GM21576 (cell line): ENCODE measurements at regions not wholly inside any gene's neighbourhood (a gene's known extent, or its start where the extent isn't known, plus 50 kb on each side); places are given as distances from the start of the nearest gene placed in this dataset.

Experiments used
- ATAC-seq: cut with Tn5 transposase; IDR thresholded peaks from one replicate; pipeline ENCODE4 v1.9.1; 2021; ENCODE audit warnings: mild to moderate bottlenecking, moderate library complexity; ENCODE audit not compliant: unreplicated experiment

DNA sequence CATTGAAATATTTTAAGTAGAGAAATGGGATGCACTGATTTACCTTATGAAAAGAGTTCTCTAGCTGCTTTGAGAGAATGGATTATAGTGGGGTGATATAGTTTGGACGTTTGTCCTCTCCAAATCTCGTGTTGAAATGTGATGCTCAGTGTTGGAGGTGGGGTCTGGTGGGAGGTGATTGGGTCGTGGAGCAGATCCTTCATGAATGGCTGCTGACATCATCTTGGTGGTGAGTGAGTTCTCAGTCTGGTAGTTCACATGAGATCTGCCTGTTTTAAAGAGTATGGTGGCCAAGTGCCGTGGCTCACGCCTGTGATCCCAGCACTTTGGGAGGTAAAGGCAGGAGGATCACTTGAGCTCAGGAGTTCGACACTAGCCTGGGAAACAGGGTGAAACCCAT is 58.7 kb upstream of the SH3RF3 start:
- ATAC-seq: no peak

DNA sequence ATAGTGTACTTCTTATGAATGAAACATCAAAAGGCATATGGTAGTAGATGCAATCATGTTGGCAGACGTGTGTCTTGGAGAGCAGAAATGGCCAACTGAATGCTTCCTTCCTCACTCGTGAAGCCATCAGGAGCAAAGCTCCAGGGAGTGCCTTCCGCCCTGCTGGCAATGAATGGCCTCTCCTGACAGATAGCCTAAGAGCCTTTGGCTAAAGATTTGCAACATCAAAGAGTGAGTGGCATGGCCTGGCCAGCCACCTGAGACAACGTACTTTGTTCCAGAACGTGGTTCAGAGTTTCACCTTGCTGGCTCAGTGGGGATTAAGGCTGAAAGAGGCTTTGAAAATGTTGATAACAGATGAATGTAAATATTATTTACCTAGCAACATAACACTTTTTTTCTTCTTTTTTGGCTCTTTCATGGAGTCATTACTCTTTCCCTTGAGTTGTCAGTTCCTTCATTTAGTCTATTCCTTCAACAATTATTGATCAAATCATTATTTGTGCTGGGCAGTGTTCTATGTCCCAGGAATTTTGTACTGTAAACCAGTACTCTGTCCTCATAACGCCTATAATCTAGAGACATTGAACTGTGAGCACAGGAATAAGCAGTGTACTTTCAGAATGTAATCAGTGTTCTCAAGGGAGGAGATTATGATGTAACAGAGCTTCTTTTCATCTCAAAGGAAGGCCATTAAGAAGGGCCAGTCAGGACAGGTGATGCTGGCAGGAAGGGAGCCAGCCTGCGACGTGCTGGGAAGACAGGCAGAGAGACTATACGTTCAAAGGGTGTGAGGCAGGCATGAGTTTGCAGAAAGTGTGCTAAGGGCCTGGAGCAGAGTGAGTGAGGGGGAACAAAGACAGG is 59.4 kb upstream of the SH3RF3 start:
- ATAC-seq: no peak

DNA sequence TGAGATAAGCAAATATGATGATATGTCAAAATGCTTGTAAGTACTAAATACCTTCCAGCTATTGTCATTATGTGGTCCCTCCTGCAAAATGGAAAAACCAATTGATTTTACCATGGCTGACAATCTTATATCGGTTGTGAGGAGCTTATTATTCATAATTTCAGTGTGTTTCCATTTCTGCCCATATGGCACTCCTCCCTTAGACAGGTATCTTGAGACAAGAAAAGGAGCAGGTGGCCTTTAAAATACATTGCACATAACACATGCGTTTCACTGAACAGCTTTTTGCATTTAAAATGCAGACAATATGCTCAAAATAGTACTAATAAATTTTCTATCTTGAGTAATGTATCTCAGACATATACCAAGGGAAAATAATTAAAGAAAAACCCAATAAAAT is 60.2 kb upstream of the SH3RF3 start:
- no peak for ATAC-seq

DNA sequence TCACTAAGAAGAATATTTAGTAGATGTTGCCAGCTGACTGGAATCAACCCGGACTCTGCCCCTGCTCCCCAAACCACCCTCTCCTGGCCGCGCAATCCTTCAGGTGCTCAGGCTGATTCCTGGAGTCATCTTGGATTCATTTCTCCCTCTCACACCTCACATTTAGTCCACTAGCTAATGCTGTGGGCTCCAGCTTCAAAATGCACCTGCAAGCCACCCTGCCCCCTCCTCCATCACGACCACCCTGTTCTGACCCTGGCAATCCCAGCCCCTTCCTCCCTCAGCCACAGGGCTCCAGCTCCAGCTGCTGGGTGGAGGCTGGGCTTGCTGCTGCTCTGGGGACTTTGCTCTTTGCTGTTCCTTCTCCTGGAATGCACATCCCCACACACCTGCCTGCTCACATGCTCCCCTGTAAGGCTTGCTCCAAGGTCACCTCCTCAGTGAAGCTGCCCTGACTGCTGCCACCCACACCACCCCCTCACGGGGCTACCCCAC is 61.3 kb upstream of the SH3RF3 start:
- ATAC-seq: no peak

DNA sequence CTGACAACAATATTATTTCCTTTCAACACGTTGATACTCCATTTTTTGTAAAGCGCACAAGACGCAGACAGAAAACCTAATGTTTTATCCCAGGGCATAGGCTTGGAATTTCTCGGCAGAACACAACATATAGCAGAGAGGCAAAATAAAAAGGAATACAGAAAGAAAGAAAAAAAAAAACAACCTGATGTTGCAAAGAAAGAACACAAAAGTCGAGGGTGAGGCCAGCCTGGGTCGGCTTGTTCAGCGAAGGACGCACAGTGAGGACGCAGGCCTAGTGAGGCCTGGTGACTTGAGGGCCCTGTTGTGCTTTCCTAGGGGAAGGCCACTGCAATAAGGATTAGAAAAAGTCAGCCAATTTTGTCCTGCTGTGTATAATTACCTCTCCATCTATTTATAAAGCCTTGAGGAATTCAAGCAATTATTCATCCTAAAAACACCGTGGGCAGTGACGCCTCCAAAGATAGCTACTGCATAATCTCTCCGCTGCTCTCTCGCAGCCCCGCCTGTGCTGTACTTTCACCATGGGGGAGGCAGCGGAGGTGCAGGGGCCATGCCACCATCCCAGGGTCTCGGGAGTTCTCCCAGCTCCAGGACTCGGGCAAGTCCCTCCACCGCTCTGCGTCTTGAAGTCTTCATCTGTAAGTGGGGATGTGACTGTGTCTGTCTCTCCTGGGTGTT is 61.9 kb upstream of the SH3RF3 start:
- ATAC-seq: no peak

DNA sequence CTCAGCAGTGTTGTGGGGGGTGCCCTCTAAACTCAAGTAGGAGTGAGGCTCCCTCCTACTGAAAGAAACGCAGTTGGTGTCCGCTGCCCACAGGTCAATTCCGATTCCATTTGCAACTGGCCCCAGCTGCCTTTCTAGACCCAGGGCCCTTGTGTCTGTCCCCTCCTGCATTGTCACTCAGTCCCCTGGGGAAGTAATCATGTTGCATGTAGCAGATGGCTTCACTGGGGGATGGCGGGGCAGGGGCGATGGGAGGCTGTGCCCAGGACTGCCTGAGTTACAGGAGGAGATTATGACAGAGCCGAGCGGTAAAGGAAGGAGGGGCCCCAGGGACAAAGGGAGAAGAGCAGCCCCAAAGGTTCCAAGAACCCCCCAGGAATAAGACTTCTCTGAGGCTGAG is 62.5 kb upstream of the SH3RF3 start:
- no peak for ATAC-seq

DNA sequence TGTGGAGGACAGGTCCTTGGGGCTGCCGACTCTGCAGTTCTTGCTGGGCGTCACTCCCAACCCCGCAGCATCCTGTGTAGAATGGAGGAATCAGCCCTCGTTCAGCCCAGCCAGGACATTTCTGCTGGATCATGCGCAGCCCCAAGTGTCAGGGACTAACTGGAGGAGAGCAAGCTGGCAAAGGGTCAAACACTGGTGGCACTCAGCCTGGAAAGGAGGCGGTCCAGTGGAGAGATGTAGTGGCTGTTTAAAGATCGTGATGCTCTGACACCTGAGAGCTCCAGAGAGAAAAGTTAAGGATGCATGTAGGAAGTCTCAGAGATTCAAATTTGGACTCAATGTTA is 63.6 kb upstream of the SH3RF3 start:
- no peak for ATAC-seq

DNA sequence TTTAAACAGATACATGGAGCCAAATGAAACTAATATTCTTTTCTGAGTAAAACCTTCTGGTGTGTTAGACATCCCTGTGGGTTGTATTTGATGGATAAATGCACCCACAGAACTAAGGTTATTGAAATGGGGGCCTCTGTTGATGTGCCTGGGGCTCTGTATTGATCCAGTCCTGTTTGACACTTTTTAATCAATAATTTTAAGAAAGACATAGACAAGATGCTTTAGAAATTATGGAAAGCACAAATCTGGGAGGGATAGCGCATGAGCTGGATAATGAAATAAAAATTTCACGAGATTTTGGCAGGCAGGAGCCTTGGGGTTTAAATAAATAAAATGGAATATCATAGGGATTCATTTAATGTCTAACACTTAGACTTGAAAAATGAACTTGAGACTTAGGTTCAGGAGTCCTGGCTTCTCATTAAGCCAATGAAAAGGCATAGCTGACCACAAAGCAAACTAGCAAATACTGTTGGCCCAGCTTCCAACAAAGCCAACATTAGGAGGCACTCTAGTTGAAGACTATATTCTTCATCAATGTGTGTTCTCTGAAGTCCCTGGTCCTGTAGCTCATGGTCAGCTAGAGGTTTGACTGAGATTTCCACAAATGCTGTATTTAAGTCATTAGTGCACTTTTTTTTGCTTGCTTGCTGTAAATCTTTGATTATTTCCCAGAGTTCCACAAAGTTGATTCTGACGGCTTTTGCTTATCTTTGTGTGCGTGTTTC is 64.2 kb upstream of the SH3RF3 start:
- no peak for ATAC-seq

DNA sequence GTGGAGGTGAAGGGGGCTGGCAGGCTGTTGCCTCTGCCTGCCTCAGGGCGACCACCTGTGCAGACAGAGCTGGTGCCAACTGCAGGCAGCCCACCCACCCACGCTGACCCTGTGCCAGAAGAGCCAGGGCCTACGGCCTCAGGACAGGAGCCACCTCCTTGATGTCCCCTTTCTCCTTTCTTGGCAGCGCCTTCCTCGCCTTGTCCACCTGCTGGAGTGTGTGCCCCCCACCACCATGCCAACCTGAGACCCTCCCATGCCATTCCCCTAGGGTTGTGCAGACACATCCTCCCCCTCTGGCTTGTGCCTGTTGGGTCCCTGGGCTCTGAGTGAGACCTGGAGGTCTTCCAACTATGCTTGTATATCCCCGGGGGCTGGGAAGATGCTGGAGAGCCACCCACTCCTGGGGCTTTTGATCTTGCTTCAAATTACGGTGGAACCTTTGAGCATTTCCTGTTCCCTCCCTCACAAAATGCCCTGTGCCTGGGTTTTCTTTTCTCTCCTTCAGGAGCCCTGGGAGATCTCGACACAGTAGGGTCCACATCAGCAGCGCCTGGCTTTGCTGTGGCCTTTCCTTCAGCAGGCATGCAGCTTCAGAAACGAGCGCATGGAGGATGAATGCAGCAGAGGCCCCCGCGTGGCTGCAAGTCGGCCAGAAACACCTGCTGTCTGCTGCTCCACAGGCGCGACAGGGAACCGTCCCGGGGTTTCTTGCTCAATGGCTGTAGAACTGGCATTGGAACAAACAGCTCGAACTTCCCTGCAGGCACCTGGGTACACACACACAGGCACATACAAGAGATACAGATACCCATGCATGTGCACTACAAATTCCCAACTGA is 65.9 kb upstream of the SH3RF3 start:
- no peak for ATAC-seq

DNA sequence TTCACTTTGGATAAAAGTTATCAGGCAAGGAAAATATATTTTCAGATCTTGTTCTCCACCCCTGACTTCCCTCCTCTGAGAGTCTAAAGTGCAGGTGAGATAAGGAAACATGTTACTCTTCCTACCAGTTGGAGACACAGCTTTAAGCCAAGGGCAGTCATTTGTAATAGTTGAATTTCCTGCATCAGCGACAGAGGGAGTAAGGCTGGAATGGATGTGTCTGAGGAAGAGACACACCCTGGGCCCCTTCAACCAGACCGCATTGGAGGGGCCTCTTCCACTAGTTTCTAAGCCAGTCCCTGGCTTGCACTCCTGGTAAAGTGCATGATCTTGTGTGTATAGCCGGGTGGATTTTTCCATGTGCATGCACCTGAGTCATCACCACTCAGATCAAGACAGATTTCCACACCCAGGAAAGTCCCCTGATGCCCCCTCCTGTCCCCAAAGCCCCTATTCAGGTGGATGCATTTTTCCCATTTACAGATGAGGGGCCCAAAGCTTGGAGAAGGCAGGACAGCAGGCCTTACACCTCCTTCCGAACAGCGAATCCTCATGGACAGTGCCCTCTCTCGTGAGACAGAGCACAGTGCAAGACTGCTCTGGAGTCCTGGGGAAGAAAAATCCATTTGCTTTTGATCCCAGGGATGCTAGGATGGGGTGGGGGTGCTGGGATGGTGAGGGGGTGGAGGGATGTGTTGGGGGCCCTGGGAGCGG is 66.7 kb upstream of the SH3RF3 start:
- no peak for ATAC-seq

DNA sequence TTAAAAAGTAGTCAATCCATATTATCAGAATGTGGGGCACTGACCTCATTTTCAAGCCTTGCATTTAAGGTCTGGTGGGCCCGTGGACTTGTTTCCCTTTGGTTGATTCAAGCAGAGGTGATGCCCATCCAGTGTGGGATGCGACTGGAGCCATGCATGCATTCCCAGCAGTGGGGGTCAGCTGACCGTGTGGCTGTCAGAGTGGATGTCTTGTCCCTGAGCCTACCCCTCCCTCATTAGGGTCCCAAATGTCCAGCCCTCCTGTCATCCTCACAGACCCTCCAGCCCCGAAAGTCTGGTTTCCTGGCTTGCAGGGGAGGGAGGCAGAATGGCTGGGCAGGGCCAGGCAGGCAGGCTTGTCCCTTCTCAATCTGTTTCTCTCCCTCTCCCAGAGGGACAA is 67.3 kb upstream of the SH3RF3 start:
- ATAC-seq: no peak

DNA sequence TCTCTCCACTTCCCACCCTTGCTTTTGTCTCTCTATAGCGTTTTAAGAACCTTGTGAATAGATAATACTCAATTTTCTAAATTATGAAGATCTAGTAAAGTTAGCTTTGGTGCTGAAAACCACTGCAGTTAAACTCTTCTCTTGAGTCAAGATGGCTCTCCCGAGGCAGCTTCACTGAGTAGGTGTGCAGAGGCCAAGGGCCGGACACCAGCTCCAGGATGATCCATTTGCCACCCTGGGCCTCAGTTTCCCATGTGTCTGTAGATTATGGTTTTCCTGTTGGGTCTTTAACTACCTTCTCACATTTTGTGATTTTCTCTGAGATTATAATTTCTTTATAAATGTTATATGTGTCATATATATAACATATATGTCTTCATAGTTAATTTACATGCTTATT is 68.5 kb upstream of the SH3RF3 start:
- ATAC-seq: no peak

DNA sequence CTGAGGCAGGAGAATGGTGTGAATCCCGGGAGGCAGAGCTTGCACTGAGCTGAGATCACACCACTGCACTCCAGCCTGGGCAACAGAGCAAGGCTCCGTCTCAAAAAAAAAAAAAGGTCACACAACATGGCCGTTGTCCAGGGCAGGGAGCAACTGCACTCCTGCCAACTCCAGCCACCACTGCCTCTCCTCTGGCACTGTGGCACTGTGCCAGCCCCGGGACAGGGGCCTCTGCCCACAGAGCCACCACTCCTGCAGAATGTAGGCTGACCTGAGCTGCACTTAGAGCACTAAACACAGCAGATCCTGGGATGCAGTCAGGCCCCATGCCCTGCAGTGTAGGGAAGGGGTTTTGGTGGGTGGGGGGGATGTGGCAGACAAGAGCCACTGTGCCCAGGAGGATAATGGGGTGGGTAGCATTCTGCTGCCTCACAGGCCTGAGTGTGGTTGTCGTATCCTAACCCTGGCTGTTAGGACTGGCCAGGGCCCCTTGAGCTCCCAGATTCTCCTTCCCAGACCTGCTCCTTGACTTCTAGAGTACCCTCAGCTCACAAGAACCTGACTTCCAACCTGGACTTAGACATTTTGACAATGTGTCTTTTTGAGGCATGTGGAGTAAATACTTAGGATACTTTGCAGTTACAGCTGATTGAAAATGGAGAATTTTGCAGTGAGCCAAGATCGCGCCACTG is 69.4 kb upstream of the SH3RF3 start:
- ATAC-seq: no peak

DNA sequence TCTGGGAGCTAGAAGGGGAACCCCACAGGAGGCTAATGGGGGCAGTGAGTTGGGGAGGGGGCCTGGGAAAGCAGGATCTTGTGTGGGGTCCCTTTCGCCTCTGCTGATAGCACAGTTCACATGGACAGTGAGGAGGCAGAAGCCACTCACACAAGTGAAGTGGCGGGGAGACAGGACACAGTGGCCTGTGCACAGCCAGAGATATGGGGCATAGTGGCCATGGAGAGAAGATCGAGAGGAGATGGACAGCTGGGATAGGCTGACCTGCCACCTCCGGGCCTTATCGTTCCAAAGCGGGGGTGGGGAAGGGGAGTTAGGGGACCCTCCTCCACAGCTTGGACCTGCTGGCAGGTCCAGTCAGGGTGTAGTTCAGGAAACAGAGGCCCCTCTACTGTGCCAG is 69.8 kb upstream of the EDAR start:
- ATAC-seq: no peak

DNA sequence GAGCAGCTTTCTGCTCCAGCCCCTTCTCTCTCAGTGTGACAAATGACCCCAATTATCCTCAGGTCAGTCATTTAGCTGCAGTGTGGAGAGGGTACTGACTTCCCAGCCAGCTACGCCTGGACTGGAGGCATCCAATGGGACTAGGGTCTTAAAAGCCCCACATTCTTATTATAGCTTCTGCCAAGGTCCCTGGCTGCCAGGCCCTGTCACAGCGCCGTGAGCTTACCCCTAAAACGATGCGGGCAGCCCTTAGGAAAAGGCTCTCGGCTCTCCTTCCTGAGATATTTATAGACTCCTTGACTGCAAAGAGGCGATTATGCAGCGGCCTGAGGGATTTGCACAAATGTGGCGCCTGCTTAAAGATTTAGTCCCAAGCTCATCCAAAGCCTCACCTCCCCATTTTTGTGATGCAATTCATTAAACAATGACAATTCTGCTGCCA is 69.2 kb upstream of the EDAR start:
- no peak for ATAC-seq

DNA sequence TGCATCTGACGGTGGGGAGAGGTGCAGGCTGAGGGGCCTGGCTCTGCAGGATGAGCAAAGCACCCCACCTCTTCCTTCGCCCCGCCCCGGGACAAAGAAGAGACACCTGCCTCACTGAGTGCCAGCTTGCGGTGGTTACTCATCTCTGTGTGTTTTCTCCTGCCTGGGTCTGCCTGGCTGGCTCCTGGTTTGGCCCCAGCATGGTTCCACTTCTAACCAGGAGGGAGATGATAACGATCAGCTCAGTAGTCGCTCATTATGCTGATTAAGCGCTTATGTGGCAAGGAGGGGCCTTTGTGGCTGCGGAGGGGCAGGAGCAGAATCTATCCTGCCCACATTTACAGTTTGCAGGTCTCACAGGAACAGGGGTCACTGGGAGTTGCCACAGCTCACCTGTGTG is 68.7 kb upstream of the EDAR start:
- no peak for ATAC-seq

DNA sequence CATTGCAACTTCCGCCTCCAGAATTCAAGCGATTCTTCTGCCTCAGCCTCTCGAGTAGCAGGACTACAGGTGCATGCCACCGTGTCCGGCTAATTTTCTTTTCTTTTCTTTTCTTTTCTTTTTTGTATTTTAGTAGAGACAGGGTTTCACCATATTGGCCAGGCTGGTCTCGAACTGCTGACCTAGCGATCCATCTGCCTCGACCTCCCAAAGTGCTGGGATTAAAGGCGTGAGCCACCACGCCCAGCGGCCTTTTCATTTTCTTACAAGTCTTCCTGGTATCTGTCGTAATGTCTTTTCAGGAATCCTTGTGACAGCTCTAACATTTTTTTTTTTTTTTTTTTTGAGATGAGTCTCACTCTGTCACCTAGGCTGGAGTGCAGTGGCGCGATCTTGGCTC is 66.4 kb upstream of the EDAR start:
- ATAC-seq: no peak

DNA sequence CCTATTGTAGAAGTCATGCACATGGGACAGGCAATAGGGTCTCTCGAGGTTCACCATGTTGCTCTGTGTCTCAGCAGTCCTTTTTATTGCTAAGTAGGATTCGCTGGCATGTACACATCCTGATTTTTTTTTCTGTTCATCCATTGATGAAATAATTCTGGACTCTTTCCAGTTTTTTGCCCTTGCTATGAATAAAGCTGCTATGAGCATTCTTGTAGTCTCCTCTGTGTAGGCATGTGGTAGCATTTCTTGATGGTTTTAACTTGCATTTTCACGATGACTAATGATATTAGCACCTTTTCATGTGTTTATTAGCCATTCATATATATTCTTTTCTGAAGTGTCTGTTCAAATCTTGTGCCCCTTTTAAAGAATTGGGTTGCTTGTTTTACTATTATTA is 65.8 kb upstream of the EDAR start:
- no peak for ATAC-seq

DNA sequence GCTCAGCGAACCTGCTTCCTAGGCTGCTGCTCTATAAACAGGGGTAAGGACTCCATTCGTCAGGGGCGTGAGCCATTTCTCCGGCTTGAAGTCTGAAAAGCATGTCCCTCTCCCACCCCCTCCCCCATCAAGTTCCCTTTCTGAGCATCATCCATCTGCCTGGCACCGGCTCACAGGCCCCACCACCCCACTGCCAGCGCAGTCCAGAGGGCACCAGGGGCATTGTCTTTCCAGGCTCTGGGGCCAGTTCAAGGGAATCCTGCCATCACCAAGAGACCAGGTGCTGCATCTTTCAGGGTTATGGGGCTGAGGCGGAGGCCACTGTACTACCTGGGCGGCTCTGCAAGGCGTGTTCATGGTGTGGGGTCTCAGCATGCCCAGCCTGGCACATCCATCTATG is 64.7 kb upstream of the EDAR start:
- ATAC-seq: no peak

DNA sequence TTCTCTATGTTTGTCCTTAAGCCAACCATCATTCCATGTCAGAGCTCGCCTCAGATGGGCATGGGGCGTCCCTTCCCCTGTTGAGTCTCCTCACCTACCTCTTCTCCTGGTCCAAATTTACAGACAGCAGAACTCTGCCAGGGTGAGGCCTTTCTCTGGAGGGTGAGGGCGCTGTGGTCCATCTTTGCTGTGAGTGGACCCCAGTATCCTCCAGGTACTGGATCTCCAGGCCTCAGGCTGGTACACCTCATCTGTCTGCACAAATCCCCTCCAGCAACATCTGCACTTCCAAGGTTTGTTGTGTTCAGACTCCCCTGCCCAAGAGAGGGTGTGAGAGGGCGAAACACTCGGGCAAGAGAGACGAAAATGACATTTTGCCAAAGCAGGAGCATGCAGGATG is 63.9 kb upstream of the EDAR start:
- no peak for ATAC-seq
